ELF-1 (cell line): ENCODE measurements at regions not wholly inside any gene's neighbourhood (a gene's known extent, or its start where the extent isn't known, plus 50 kb on each side); places are given as distances from the start of the nearest gene placed in this dataset.

ENCODE experiments used
- DNase-seq: peaks from one replicate; pipeline ENCODE4 v3.0.0-alpha.2; 2016; ENCODE audit warnings: low read depth, low spot score

- no peak for DNase-seq
These were observed 239.3 kb downstream of the ALG10B start for GRCh38 chr12:38555620-38556591.

GRCh38 chr12:38556647-38557046 is 240.1 kb downstream of the ALG10B start:
- DNase-seq = no peak

- no peak for DNase-seq
These were observed 268.5 kb downstream of the ALG10B start for GRCh38 chr12:38585086-38585485.

GRCh38 chr12:38586789-38587188 is 270.2 kb downstream of the ALG10B start:
- DNase-seq = no peak

- DNase-seq = no peak
These were observed 271.0 kb downstream of the ALG10B start for GRCh38 chr12:38587594-38587993.

GRCh38 chr12:38588624-38589305 is 272.2 kb downstream of the ALG10B start:
- DNase-seq = no peak

GRCh38 chr12:38589306-38589632 is 272.7 kb downstream of the ALG10B start:
- no peak for DNase-seq

GRCh38 chr12:38601949-38602348 is 285.4 kb downstream of the ALG10B start:
- DNase-seq = no peak
